ENCODE measurements at regions not wholly inside any gene's neighbourhood (a gene's known extent, or its start where the extent isn't known, plus 50 kb on each side); places are given as distances from the start of the nearest gene placed in this dataset.
A peak's percentile ranks its signal among the peaks of the same experiment; 100 is the strongest.

GRCh38 chr10:2972216-2972615 is 95.1 kb upstream of the PFKP start:
- no peak for DNase-seq (ENCODE audit: low spot score)
- no peak for TF ChIP-seq CTCF (conservative IDR thresholded peaks at IDR 0.05; ENCODE audit: low read depth)
- CTCF ChIA-PET = no interaction called here
- POLR2A ChIA-PET (ENCODE audit: low non-redundant PET) = no interaction called here
- no peak overlapping the region for H3K27ac ChIP-seq

- TF ChIP-seq CTCF (conservative IDR thresholded peaks at IDR 0.05; ENCODE audit: low read depth) = no peak
- ChIA-PET CTCF (no interaction called here), POLR2A (ENCODE audit: low non-redundant PET) (no interaction called here)
- no peak overlapping the region for H3K27ac ChIP-seq
- DNase-seq (ENCODE audit: low spot score) = no peak
Observed at GRCh38 chr10:2970190-2970823, 97.0 kb upstream of the PFKP start.

GRCh38 chr10:2968401-2969058 is 98.8 kb upstream of the PFKP start:
- no peak for TF ChIP-seq CTCF (conservative IDR thresholded peaks at IDR 0.05; ENCODE audit: low read depth)
- peak; percentile 26 for DNase-seq (ENCODE audit: low spot score)
- ChIA-PET CTCF (interaction anchor here (0.6 to 0.7 kb wide), 2 partner anchors 9 to 350 kb away, joined by 3 to 5 read pairs; no protein-coding TSS in a partner anchor), POLR2A (ENCODE audit: low non-redundant PET) (no interaction called here)
- H3K27ac ChIP-seq = no peak overlapping the region

- ChIA-PET POLR2A (ENCODE audit: low non-redundant PET) (no interaction called here), CTCF (no interaction called here)
- no peak for TF ChIP-seq CTCF (conservative IDR thresholded peaks at IDR 0.05; ENCODE audit: low read depth)
- H3K27ac ChIP-seq = no peak overlapping the region
- no peak for DNase-seq (ENCODE audit: low spot score)
Observed at GRCh38 chr10:2966134-2966533, 101.2 kb upstream of the PFKP start.

GRCh38 chr10:2964632-2965296 is 102.6 kb upstream of the PFKP start:
- DNase-seq (ENCODE audit: low spot score) = no peak
- ChIA-PET CTCF (interaction anchor here (0.8 kb wide), 1 partner anchor 1682 kb away, joined by 4 read pairs; no protein-coding TSS in a partner anchor), POLR2A (ENCODE audit: low non-redundant PET) (no interaction called here)
- no peak for TF ChIP-seq CTCF (conservative IDR thresholded peaks at IDR 0.05; ENCODE audit: low read depth)
- H3K27ac ChIP-seq = no peak overlapping the region

GRCh38 chr10:2963889-2964631 is 103.3 kb upstream of the PFKP start:
- TF ChIP-seq CTCF (conservative IDR thresholded peaks at IDR 0.05; ENCODE audit: low read depth) = no peak
- H3K27ac ChIP-seq = no peak overlapping the region
- DNase-seq (ENCODE audit: low spot score) = no peak
- ChIA-PET POLR2A (ENCODE audit: low non-redundant PET) (no interaction called here), CTCF (interaction anchor here (0.8 kb wide), 1 partner anchor 1681 kb away, joined by 4 read pairs; no protein-coding TSS in a partner anchor)
